K562 (cell line): ENCODE measurements at regions not wholly inside any gene's neighbourhood (a gene's known extent, or its start where the extent isn't known, plus 50 kb on each side); places are given as distances from the start of the nearest gene placed in this dataset.

Experiments used
- ATAC-seq: fragments of 200-7000 bp; cut with Tn5 transposase; 3 replicates; pipeline ENCODE4 v1.9.1; 2020; ENCODE audit warnings: moderate library complexity
- BruUV-seq: library from RNA; stranded (reverse); fragments of 400-500 nt; replicated peaks from 2 replicates; lab custom pipeline; 2021; lab: Mats Ljungman, UMichigan
- CTCF ChIA-PET: fragments of 300-600 bp; formaldehyde crosslinking; extraction: SDS; loops from one replicate; lab custom pipeline; 2021; ENCODE audit warnings: low intra/inter-chr PET ratio; lab: Yijun Ruan, JAX
- POLR2A ChIA-PET: fragments of 300-600, 350-650 bp; sonication (Branson Sonifier 250); formaldehyde crosslinking; extraction: SDS; loops from one replicate; lab custom pipeline; 2021; ENCODE audit warnings: antibody characterized with exemption, inconsistent platforms; lab: Yijun Ruan, JAX
- DNase-seq, 4 experiments: peaks; one replicate each; pipeline versions ENCODE4 v3.0.0 to v3.0.0-alpha.2; 2011 to 2018; ENCODE audit warnings: low spot score in 3 of 4, mixed read lengths in 3 of 4; ENCODE audit errors: extremely low read depth in 1 of 4
- FAIRE-seq: peaks from 2 replicates; lab custom pipeline; 2011; peaks lifted over from hg19 to GRCh38; lab: Jason Lieb, UNC
- H2AFZ ChIP-seq: 2 replicates; pipeline ENCODE4 v1.6.0; 2011; ENCODE audit warnings: low read depth, low read length, control low read depth, inconsistent platforms
- H3K27ac ChIP-seq: fragments of 200-600 bp; 3 replicates; pipeline ENCODE4 v1.8.0; 2011; ENCODE audit warnings: low read depth, mild to moderate bottlenecking, control low read depth, inconsistent platforms, low read length, moderate library complexity, mixed read lengths; ENCODE audit errors: extremely low read depth
- H3K27me3 ChIP-seq, 2 experiments: fragments of 300-600 bp in 1 of 2; 2 replicates in 1 of 2; 3 replicates in 1 of 2; pipeline versions ENCODE4 v1.6.0 to v1.8.0; 2011; ENCODE audit warnings: inconsistent platforms in 2 of 2, low read length in 2 of 2, mild to moderate bottlenecking in 1 of 2, mixed read lengths in 1 of 2, moderate library complexity in 1 of 2; ENCODE audit not compliant: control insufficient read depth in 2 of 2, insufficient read depth in 2 of 2
- H3K36me3 ChIP-seq: fragments of 300-600 bp; 3 replicates; pipeline ENCODE4 v1.8.0; 2011; ENCODE audit warnings: mild to moderate bottlenecking, low read length, inconsistent platforms; ENCODE audit not compliant: control insufficient read depth, insufficient read depth
- H3K4me1 ChIP-seq, 2 experiments: fragments of 200-600 bp in 1 of 2; replicated peaks in 1 of 2; 2 replicates in 1 of 2; 3 replicates in 1 of 2; pipeline versions ENCODE4 v1.5.1 to v1.8.0; 2011; ENCODE audit warnings: inconsistent platforms in 2 of 2, low read length in 2 of 2, mild to moderate bottlenecking in 1 of 2, mixed read lengths in 1 of 2, moderate library complexity in 1 of 2; ENCODE audit not compliant: control insufficient read depth in 2 of 2, insufficient read depth in 2 of 2
- H3K4me2 ChIP-seq: 2 replicates; pipeline ENCODE4 v1.6.1; 2011; ENCODE audit warnings: low read length, control low read depth, inconsistent platforms, mixed read lengths; ENCODE audit not compliant: insufficient read depth
- H3K4me3 ChIP-seq: fragments of 200-600 bp; sonication (generic), shearing (Covaris generic); 2 replicates; pipeline ENCODE4 v1.5.1; 2016; ENCODE audit warnings: control low read depth, inconsistent platforms
- H3K79me2 ChIP-seq: fragments of 200-600 bp; 3 replicates; pipeline ENCODE4 v1.8.0; 2011; ENCODE audit warnings: low read length, inconsistent platforms; ENCODE audit not compliant: control insufficient read depth, insufficient read depth
- H3K9ac ChIP-seq, 2 experiments: 2 replicates each; pipeline versions ENCODE4 v1.6.0 to v1.6.1; 2011; ENCODE audit warnings: low read depth in 2 of 2, low read length in 2 of 2, control low read depth in 1 of 2, inconsistent platforms in 1 of 2, mild to moderate bottlenecking in 1 of 2, mixed read lengths in 1 of 2; ENCODE audit not compliant: insufficient read depth in 1 of 2
- H3K9me1 ChIP-seq: one replicate; pipeline ENCODE4 v1.6.0; 2011; ENCODE audit warnings: inconsistent platforms, mild to moderate bottlenecking, low read length, moderate library complexity; ENCODE audit not compliant: control insufficient read depth, insufficient read depth
- H3K9me3 ChIP-seq: replicated peaks from 2 replicates; pipeline ENCODE4 v1.5.1; 2011; ENCODE audit warnings: low read depth, low read length, inconsistent platforms; ENCODE audit not compliant: control insufficient read depth, insufficient read depth
- H4K20me1 ChIP-seq: replicated peaks from 2 replicates; pipeline ENCODE4 v1.6.1; 2011; ENCODE audit warnings: low read length, inconsistent platforms, mixed read lengths; ENCODE audit not compliant: control insufficient read depth, insufficient read depth
- CSDE1 ChIP-seq, 2 experiments: fragments of 450-650 bp; IDR thresholded peaks; 2 replicates each; pipeline ENCODE4 v1.6.1; 2016; ENCODE audit warnings: mild to moderate bottlenecking in 1 of 2
- MIER1 ChIP-seq: fragments of 450-650 bp; IDR thresholded peaks from 2 replicates; pipeline ENCODE4 v1.6.1; 2016; ENCODE audit warnings: antibody characterized with exemption, mild to moderate bottlenecking, low read depth
- NFYB ChIP-seq: IDR thresholded peaks from 2 replicates; pipeline ENCODE4 v1.6.1; 2011; ENCODE audit warnings: mild to moderate bottlenecking, moderate library complexity; ENCODE audit not compliant: insufficient read length; ENCODE audit errors: extremely low read depth
- PRMT5 ChIP-seq: sonication (generic); formaldehyde crosslinking; IDR thresholded peaks from 2 replicates; pipeline ENCODE4 v1.5.0; 2020; ENCODE audit warnings: missing genetic modification reagents
- SMAD4 ChIP-seq: fragments of 250-450 bp; sonication (Bioruptor Pico); conservative IDR thresholded peaks from 2 replicates; pipeline ENCODE4 v1.8.0; 2021; ENCODE audit warnings: inconsistent platforms, mild to moderate bottlenecking, moderate library complexity
- whole genome bisulfite sequencing: fragments of 100-300 bp; shearing (Covaris generic); methylation state at CpG from one replicate; pipeline ENCODE4 v1.1.6; 2016; ENCODE audit warnings: low coverage, mixed read lengths; ENCODE audit not compliant: insufficient coverage; ENCODE audit errors: missing lambda C conversion rate; 5-methylcytosine and 5-hydroxymethylcytosine counted together
- in situ Hi-C: fragments of 300-500 bp; cut with MboI; formaldehyde crosslinking; loops from 4 replicates; pipeline ENCODE4 v1.15.0; 2018; ENCODE audit warnings: inconsistent platforms, mixed read lengths
- intact Hi-C: fragments of 100-400 bp; cut with micrococcal nuclease; formaldehyde crosslinking; loops from 2 replicates; pipeline ENCODE4 v1.14.2; 2022

DNA sequence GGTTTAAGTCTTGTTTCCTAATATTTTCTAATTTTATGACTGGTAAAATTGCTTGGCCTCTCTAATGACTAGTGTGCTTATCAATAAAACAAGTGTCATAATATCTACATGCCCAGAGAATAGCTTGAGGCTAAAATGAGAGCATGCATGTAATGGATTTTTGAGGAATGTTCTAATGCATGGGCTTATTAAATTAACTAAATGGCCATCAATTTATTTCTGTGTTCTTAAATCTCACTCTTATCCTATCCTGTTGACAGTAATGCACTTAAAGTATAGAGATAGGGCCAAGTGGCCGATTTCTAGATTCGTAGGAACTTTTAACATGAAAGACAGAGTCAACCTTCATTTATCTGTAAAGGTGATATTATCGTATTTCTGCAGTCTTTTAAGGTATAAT, 252.4 kb upstream of the COL3A1 start:
- DNase-seq (no peak), ATAC-seq (no peak), FAIRE-seq (no peak)
- POLR2A ChIA-PET, result no interaction called here
- Histone ChIP-seq H4K20me1 (no peaks in the 10 kb centered on the region), H3K4me2 (no peak overlapping the region), H3K27me3 (no peaks in the 10 kb centered on the region), H3K9me3 (no peaks in the 10 kb centered on the region; the same call in 1 of the 2 replicates), H3K4me1 (no peaks in the 10 kb centered on the region), H3K36me3 (no peaks in the 10 kb centered on the region), H3K4me3 (no peak overlapping the region), H3K27ac (no peak overlapping the region), H3K9ac (no peak overlapping the region), H2AFZ (no peak overlapping the region), H3K79me2 (no peaks in the 10 kb centered on the region), H3K9me1 (no peaks in the 10 kb centered on the region)
- intact Hi-C loops (no loop called here), in situ Hi-C loops (no loop called here)
- BruUV-seq, result no TSS peak
- TF ChIP-seq MIER1, result no peak
- no peak for TF ChIP-seq SMAD4 (CRISPR knock-in tag)
- TF ChIP-seq PRMT5 (CRISPR knock-in tag), result no peak
- CTCF ChIA-PET, result no interaction called here
- WGBS, result 0% methylated on average over 2 of the region's 3 CpGs

DNA sequence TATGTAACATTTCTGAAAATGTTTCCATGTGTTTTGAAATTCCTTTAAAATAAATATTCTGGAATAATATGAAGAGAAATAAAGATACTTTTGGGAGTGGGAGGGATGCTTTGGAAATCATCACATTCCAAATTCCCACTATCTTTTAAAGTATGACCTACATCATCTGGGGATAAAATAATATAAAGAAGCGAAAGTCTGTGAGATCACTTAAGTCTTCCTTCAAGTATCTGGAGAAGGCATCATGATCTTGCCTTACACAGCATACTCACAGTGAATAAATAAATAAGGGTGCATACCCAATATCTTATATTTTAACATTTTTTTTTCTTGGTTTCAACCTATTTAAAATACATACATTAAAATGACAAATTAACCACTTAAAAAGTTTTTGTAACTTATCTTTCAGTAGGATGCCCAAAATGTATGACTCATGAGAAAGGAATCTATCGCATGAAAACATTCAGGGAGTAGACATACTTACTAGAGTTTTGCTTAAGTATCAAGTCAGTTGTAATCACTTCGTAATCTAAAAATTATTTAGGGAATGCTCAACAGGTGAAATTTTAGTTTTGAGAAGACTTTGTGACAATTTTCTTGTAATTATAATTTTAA, 248.3 kb upstream of the COL3A1 start:
- Histone ChIP-seq H3K9me1 (no peaks in the 10 kb centered on the region), H3K4me3 (no peak overlapping the region), H3K27me3 (no peaks in the 10 kb centered on the region), H3K4me1 (no peaks in the 10 kb centered on the region), H3K27ac (no peak overlapping the region), H3K9ac (no peak overlapping the region), H4K20me1 (no peaks in the 10 kb centered on the region), H3K36me3 (no peaks in the 10 kb centered on the region), H2AFZ (no peak overlapping the region), H3K79me2 (no peaks in the 10 kb centered on the region), H3K4me2 (no peak overlapping the region), H3K9me3 (no peaks in the 10 kb centered on the region)
- 5% methylated on average over 3 of the region's 3 CpGs for WGBS
- ATAC-seq, result no peak
- TF ChIP-seq NFYB (no peak), CSDE1 (IDR thresholded peaks at IDR 0.05) (no peak)
- in situ Hi-C loops (no loop called here), intact Hi-C loops (no loop called here)
- no TSS peak for BruUV-seq
- no peak for DNase-seq
- FAIRE-seq, result no peak
- ChIA-PET POLR2A (no interaction called here), CTCF (no interaction called here)
